Activated CD4-positive, alpha-beta T cell treated with anti-CD3 and anti-CD28 coated beads, Interleukin-2, amount 50 U/mL, for 16 hours (primary cell): ENCODE measurements at regions not wholly inside any gene's neighbourhood (a gene's known extent, or its start where the extent isn't known, plus 50 kb on each side); places are given as distances from the start of the nearest gene placed in this dataset.
"Not testable (repeated sequence)": the region's sequence is repeated elsewhere in the genome, so short reads cannot be mapped to it uniquely, and the experiment has no call there.

ENCODE experiments used
- DNase-seq: peaks from one replicate; pipeline ENCODE4 v3.0.0-alpha.2; 2020

GRCh38 chr5:130708754-130709153 lies 456.3 kb downstream of the HINT1 start:
- DNase-seq: no peak

GRCh38 chr5:130706696-130707095 lies 458.4 kb downstream of the HINT1 start:
- DNase-seq: no peak

- DNase-seq: no peak
Measured at GRCh38 chr5:130705368-130705767, 459.7 kb downstream of the HINT1 start.

- no peak for DNase-seq
Measured at GRCh38 chr5:130693509-130693908, 471.5 kb downstream of the HINT1 start.

DNA sequence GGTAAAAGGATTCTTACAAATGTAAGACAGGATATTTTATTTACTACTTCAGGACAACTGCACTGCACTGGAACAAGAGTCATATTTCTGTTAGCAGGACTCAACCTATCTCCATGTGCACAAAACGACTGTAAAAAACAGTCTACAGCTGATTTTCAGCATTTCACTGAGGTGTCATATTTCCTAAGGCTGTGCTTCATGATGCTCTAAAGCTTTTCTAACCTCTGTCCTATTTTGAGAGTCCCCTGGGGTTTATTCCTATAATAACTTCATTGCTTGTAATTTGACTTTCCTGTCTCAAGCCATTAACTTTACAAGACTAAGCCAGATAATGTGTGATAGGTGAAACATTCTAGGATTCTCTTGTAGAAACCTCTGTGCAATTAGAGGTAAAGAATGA lies 472.3 kb downstream of the HINT1 start:
- DNase-seq: no peak

GRCh38 chr5:130689831-130690230 lies 475.2 kb downstream of the HINT1 start:
- no peak for DNase-seq

GRCh38 chr5:130687085-130687733 lies 477.8 kb downstream of the HINT1 start:
- no peak for DNase-seq

GRCh38 chr5:130678637-130679036 lies 486.4 kb downstream of the HINT1 start:
- DNase-seq: no peak

- DNase-seq: no peak
Measured at GRCh38 chr5:130666462-130666861, 498.6 kb downstream of the HINT1 start.

DNA sequence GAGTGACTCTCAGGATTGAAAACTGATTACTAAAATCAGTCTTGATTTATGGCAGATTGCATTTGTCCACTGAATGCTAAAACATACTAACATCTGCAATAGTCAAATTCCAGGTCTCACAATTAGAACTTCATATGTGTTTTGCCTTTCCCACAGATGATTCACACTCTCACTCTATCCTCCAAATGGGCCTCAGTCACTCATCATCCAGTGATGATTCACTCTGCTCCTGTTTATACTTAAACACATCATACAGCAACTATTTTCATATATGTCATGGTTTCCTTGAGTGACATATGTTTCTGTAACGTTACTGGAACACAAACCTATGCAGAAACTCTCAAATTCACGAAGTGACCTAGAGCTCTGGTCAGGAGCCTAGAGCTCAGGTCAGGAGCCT lies 512.9 kb downstream of the HINT1 start:
- DNase-seq: peak; percentile 5

DNA sequence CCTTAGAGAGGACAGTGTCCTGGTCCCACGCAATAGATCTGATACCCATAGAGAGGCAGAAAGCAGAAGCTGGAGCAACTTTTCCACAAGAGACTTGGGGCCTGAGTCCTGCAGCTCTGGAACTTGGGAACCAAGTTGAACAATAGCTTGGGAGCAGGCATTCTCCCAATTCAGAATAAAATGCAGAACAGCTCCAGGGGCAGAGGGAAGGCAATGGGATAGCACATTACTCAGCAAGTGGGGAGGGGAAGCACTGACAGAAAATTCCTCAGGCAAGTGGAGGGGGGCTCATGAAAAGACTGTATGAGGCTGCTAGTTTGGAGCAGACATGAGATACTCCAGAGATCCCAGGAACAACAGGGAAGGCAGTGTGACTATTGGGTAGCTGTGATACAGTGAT lies 513.6 kb downstream of the HINT1 start:
- DNase-seq: no peak

DNA sequence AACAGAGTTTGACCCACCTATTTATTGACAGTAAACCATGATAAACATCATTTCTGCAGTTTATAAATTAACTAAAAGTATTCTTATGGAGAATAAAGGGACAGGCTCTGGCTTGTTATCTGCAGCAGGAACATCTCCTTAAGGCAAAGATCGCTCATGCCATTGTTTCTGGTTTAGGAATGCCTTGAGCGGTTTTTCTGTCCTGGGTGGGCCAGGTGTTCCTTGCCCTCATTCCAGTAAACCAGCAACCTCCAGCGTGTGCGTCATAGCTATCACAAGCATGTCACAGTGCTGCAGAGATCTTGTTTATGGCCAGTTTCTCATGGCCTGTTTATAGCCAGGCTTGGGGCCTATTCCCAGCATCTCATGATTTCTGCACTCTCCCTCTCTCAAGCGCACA lies 521.7 kb downstream of the HINT1 start:
- no peak for DNase-seq

GRCh38 chr5:130642461-130642860 lies 522.6 kb downstream of the HINT1 start:
- DNase-seq: no peak

DNA sequence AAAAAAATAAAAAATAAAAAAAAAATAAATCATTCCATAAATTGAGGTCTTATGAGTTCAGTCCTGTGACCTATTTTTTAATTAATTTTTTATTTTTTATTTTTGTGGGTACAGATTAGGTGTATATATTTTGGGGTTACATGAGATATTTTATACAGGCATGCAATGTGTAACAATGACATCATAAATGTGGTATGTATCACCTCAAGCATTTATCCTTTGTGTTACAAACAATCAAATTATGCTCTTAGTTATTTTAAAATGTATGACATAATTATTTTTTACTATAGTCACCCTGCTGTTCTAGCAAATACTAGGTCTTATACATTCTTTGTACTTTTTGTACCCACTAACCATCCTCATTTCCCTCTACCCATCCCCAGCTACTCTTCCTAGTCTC lies 537.9 kb downstream of the HINT1 start:
- no peak for DNase-seq

DNA sequence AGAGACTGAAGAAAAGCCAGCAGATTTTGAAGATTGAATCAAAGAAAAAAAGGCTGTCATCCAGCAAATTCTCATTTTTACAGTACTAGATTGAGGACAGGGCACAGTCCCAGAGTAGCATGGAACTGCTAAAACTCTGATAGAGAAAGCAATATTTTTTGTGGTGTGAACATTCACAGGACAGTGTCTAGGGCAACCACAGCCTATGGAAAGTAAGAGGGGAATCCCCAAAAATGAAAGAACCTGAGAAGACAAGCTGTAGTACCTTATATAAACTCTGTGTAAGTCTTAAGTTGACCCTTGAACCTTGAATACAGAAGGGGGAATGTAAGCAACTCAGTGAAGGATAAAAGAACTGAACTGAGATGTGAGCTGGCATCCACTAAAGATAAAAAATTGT lies 540.3 kb downstream of the HINT1 start:
- no peak for DNase-seq

DNA sequence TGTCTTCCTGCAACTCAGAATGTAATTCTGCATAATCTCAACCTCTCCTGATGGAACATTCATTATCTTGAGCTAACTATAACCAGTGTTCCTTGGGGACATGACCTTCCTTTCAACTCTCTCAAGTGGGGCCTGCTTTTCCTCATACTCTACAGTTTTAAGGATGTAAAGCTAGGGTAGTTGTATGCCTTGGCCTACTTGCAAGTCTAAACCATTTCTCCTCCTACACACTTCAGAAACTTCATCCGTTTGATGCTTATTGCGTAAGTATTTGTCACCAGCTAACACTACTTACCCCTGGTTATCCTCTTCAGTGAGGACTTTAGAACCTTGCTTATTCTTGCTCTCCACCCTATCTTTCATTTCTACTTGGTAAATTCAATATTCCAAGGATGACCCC lies 548.9 kb downstream of the HINT1 start:
- no peak for DNase-seq

- peak; percentile 1 for DNase-seq
Measured at GRCh38 chr5:130605234-130605633, 559.8 kb downstream of the HINT1 start.

DNA sequence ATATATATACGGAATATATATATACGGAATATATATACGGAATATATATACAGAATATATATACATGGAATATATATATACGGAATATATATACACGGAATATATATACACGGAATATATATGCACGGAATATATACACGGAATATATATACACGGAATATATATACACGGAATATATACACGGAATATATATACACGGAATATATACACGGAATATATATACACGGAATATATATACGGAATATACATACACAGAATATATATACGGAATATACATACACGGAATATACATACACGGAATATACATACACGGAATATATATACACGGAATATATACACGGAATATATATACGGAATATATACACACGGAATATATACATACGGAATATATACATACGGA lies 568.4 kb downstream of the HINT1 start:
- DNase-seq: not testable (repeated sequence)

GRCh38 chr5:130580264-130580663 lies 584.8 kb downstream of the HINT1 start:
- DNase-seq: no peak

GRCh38 chr5:130578354-130578753 lies 586.7 kb downstream of the HINT1 start:
- no peak for DNase-seq

- DNase-seq: no peak
Measured at GRCh38 chr5:130571076-130571475, 594.0 kb downstream of the HINT1 start.

- no peak for DNase-seq
Measured at GRCh38 chr5:130568791-130569190, 596.3 kb downstream of the HINT1 start.

GRCh38 chr5:130555429-130555828 lies 609.6 kb downstream of the HINT1 start:
- DNase-seq: no peak

DNA sequence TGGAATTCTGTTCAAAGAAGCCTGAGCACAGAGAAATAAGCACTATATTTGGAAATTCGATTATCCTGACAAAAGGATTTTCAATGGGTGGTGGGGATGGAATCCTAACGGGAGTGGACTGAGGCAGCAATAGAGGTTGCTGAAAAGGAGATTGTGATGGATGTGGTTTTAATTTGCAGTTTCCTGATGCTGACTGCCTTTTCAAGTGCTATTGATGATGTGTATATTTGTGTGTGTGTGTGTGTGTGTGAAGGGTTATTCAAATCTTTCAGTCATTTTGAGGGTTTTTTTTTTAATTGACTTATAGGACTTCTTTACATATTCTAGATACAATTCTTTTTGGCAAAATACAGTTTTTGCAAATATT lies 614.5 kb downstream of the HINT1 start:
- no peak for DNase-seq

- DNase-seq: no peak
Measured at GRCh38 chr5:130549884-130550561, 615.0 kb downstream of the HINT1 start.
